HepG2 (cell line): ENCODE measurements at regions not wholly inside any gene's neighbourhood (a gene's known extent, or its start where the extent isn't known, plus 50 kb on each side); places are given as distances from the start of the nearest gene placed in this dataset.

Experiments
- ATAC-seq: fragments of 200-7000 bp; cut with Tn5 transposase; 3 replicates; pipeline ENCODE4 v1.9.1; 2020; ENCODE audit warnings: mild to moderate bottlenecking, moderate library complexity
- BruUV-seq: library from RNA; stranded (reverse); fragments of 400-500 nt; replicated peaks from 2 replicates; lab custom pipeline; 2021; lab: Mats Ljungman, UMichigan
- CTCF ChIA-PET: fragments of 300-600 bp; formaldehyde crosslinking; extraction: SDS; loops from one replicate; lab custom pipeline; 2021; ENCODE audit warnings: low total read pairs, inconsistent platforms, low intra/inter-chr PET ratio; lab: Yijun Ruan, JAX
- POLR2A ChIA-PET: fragments of 350-600 bp; sonication (Branson Sonifier 250); formaldehyde crosslinking; loops from one replicate; lab custom pipeline; 2020; ENCODE audit warnings: antibody characterized with exemption, inconsistent platforms; lab: Yijun Ruan, JAX
- DNase-seq: peaks from one replicate; pipeline ENCODE4 v3.0.0-alpha.2; 2015; ENCODE audit warnings: low spot score
- FAIRE-seq: peaks from 3 replicates; lab custom pipeline; 2011; peaks lifted over from hg19 to GRCh38; lab: Jason Lieb, UNC
- H2AFZ ChIP-seq: one replicate; pipeline ENCODE4 v1.6.1; 2011; ENCODE audit warnings: low read length, inconsistent platforms
- H3K27ac ChIP-seq: fragments of 300-600 bp; 3 replicates; pipeline ENCODE4 v1.8.0; 2011; ENCODE audit warnings: mixed run types, mild to moderate bottlenecking, mixed read lengths, low read length, inconsistent platforms; ENCODE audit not compliant: insufficient read depth; ENCODE audit errors: extremely low read length
- H3K27me3 ChIP-seq, 2 experiments: fragments of 200-600 bp in 1 of 2; 2 replicates in 1 of 2; 3 replicates in 1 of 2; pipeline versions ENCODE4 v1.6.0 to v1.8.0; 2011; ENCODE audit warnings: low read length in 2 of 2, mild to moderate bottlenecking in 2 of 2, moderate library complexity in 2 of 2, inconsistent platforms in 1 of 2; ENCODE audit not compliant: insufficient read depth in 2 of 2, control insufficient read depth in 1 of 2
- H3K36me3 ChIP-seq, 2 experiments: fragments of 200-600 bp in 1 of 2; replicated peaks in 1 of 2; 2 replicates in 1 of 2; 3 replicates in 1 of 2; pipeline versions ENCODE4 v1.5.1 to v1.8.0; 2011; ENCODE audit warnings: low read length in 2 of 2, inconsistent platforms in 1 of 2; ENCODE audit not compliant: insufficient read depth in 2 of 2, control insufficient read depth in 1 of 2
- H3K4me1 ChIP-seq: 2 replicates; pipeline ENCODE4 v1.5.1; 2012; ENCODE audit warnings: low read length, inconsistent platforms; ENCODE audit not compliant: insufficient read depth
- H3K4me2 ChIP-seq: 2 replicates; pipeline ENCODE4 v1.6.0; 2011; ENCODE audit warnings: low read depth, low read length, inconsistent platforms
- H3K4me3 ChIP-seq, 3 experiments: fragments of 200-600 bp in 1 of 3; sonication (generic), shearing (Covaris generic) in 1 of 3; replicated peaks in 1 of 3; 2 replicates each; pipeline ENCODE4 v1.5.1; 2011 to 2016; ENCODE audit warnings: low read length in 3 of 3, inconsistent platforms in 2 of 3, low read depth in 2 of 3, mild to moderate bottlenecking in 2 of 3, control low read depth in 1 of 3, mixed read lengths in 1 of 3; ENCODE audit not compliant: insufficient read depth in 1 of 3
- H3K79me2 ChIP-seq: one replicate; pipeline ENCODE4 v1.6.1; 2011; ENCODE audit warnings: low read length, inconsistent platforms; ENCODE audit not compliant: insufficient read depth
- H3K9ac ChIP-seq: 2 replicates; pipeline ENCODE4 v1.6.0; 2011; ENCODE audit warnings: mild to moderate bottlenecking, low read depth, low read length, inconsistent platforms; ENCODE audit not compliant: insufficient read depth
- H3K9me3 ChIP-seq: 2 replicates; pipeline ENCODE4 v1.5.1; 2012; ENCODE audit warnings: mild to moderate bottlenecking, low read length
- H4K20me1 ChIP-seq: 2 replicates; pipeline ENCODE4 v1.6.0; 2011; ENCODE audit warnings: inconsistent platforms, mild to moderate bottlenecking, low read length, moderate library complexity; ENCODE audit not compliant: insufficient read depth
- CENPT ChIP-seq: sonication (generic); formaldehyde crosslinking; IDR thresholded peaks from 2 replicates; pipeline ENCODE4 v1.8.0; 2022; ENCODE audit warnings: low read depth, mild to moderate bottlenecking, moderate library complexity, missing genetic modification reagents
- KAT8 ChIP-seq: IDR thresholded peaks from 2 replicates; pipeline ENCODE4 v1.6.1; 2016; ENCODE audit warnings: missing genetic modification reagents, missing compliant biosample characterization
- LCORL ChIP-seq, 2 experiments: fragments of 450-650 bp in 1 of 2; sonication (generic) in 1 of 2; formaldehyde crosslinking in 1 of 2; IDR thresholded peaks; 2 replicates each; pipeline versions ENCODE4 v1.5.0 to v1.6.1; 2017 to 2020; ENCODE audit warnings: antibody characterized with exemption in 1 of 2, missing genetic modification reagents in 1 of 2
- NKX3-1 ChIP-seq: sonication (generic); formaldehyde crosslinking; IDR thresholded peaks from 2 replicates; pipeline ENCODE4 v1.5.0; 2020; ENCODE audit warnings: missing genetic modification reagents
- RFX3 ChIP-seq: IDR thresholded peaks from 2 replicates; pipeline ENCODE4 v1.6.1; 2016; ENCODE audit warnings: missing biosample characterization, missing genetic modification reagents
- STAG1 ChIP-seq: sonication (generic); formaldehyde crosslinking; IDR thresholded peaks from 2 replicates; pipeline ENCODE4 v1.4.0; 2020; ENCODE audit warnings: missing genetic modification reagents
- WIZ ChIP-seq: sonication (generic); formaldehyde crosslinking; IDR thresholded peaks from 2 replicates; pipeline ENCODE4 v1.5.1; 2020; ENCODE audit warnings: mild to moderate bottlenecking, missing genetic modification reagents
- ZBTB7A ChIP-seq: sonication (generic); formaldehyde crosslinking; IDR thresholded peaks from 2 replicates; pipeline ENCODE4 v1.8.0; 2022; ENCODE audit warnings: mild to moderate bottlenecking, missing genetic modification reagents
- ZNF460 ChIP-seq: sonication (generic); formaldehyde crosslinking; IDR thresholded peaks from 2 replicates; pipeline ENCODE4 v1.5.1; 2020; ENCODE audit warnings: missing genetic modification reagents, mild to moderate bottlenecking, borderline replicate concordance
- ZNF552 ChIP-seq: sonication (generic); formaldehyde crosslinking; IDR thresholded peaks from 2 replicates; pipeline ENCODE4 v1.9.0; 2022; ENCODE audit warnings: missing genetic modification reagents, mild to moderate bottlenecking, borderline replicate concordance
- ZNF562 ChIP-seq: sonication (generic); formaldehyde crosslinking; IDR thresholded peaks from 2 replicates; pipeline ENCODE4 v1.8.0; 2022; ENCODE audit warnings: missing genetic modification reagents, borderline replicate concordance
- ZNF615 ChIP-seq: sonication (generic); formaldehyde crosslinking; IDR thresholded peaks from 2 replicates; pipeline ENCODE4 v1.5.0; 2020; ENCODE audit warnings: mild to moderate bottlenecking, missing genetic modification reagents, borderline replicate concordance
- ZNF652 ChIP-seq: IDR thresholded peaks from 2 replicates; pipeline ENCODE4 v1.6.1; 2016; ENCODE audit warnings: low read depth, borderline replicate concordance
- ZNF788 ChIP-seq: sonication (generic); formaldehyde crosslinking; IDR thresholded peaks from 2 replicates; pipeline ENCODE4 v1.5.0; 2020; ENCODE audit warnings: mild to moderate bottlenecking, missing genetic modification reagents, borderline replicate concordance
- WGBS: methylation state at CpG from one replicate; pipeline ENCODE4 v1.1.6; 2017; ENCODE audit warnings: low lambda C conversion rate; 5-methylcytosine and 5-hydroxymethylcytosine counted together
- in situ Hi-C: cut with HindIII; loops from 2 replicates; pipeline ENCODE4 v1.10.0; 2017; ENCODE audit warnings: low pct_unique_long_range_greater_than_20kb; ENCODE audit not compliant: extremely low pct_ligation_motif_present
- intact Hi-C: fragments of 100-400 bp; cut with micrococcal nuclease; formaldehyde crosslinking; loops from one replicate; pipeline ENCODE4 v1.10.0; 2022; ENCODE audit not compliant: unreplicated experiment
- TF ChIP-seq, protein P1 (sequence below): sonication (generic); formaldehyde crosslinking; IDR thresholded peaks from 2 replicates; pipeline ENCODE4 v1.8.0; 2022; ENCODE audit warnings: mild to moderate bottlenecking, missing genetic modification reagents, moderate library complexity
- TF ChIP-seq, protein P2 (sequence below): sonication (generic); formaldehyde crosslinking; IDR thresholded peaks from 2 replicates; pipeline ENCODE4 v1.5.0; 2020; ENCODE audit warnings: missing genetic modification reagents
- TF ChIP-seq, protein P3 (sequence below): sonication (generic); formaldehyde crosslinking; IDR thresholded peaks from 2 replicates; pipeline ENCODE4 v1.4.0; 2020; ENCODE audit warnings: missing genetic modification reagents, borderline replicate concordance

- POLR2A ChIA-PET, result no interaction called here
- FAIRE-seq, result no peak
Observed at GRCh38 chr13:73521985-73522524, 463.2 kb downstream of the KLF5 start.

GRCh38 chr13:73521290-73521624, 462.5 kb downstream of the KLF5 start:
- H3K36me3 ChIP-seq, result no peaks in the 10 kb centered on the region
- H3K4me1 ChIP-seq, result no peaks in the 10 kb centered on the region
- no peaks in the 10 kb centered on the region for H4K20me1 ChIP-seq
- no peak overlapping the region for H2AFZ ChIP-seq
- in situ Hi-C loops, result no loop called here
- no peak for FAIRE-seq
- H3K79me2 ChIP-seq, result no peaks in the 10 kb centered on the region
- no peaks in the 10 kb centered on the region for H3K27me3 ChIP-seq
- CTCF ChIA-PET, result no interaction called here
- WGBS, result 0% methylated on average over 2 of the region's 2 CpGs
- H3K9me3 ChIP-seq, result no peaks in the 10 kb centered on the region
- no peak for ATAC-seq
- intact Hi-C loops, result no loop called here
- H3K9ac ChIP-seq, result no peak overlapping the region
- no peak overlapping the region for H3K4me3 ChIP-seq
- no peak overlapping the region for H3K4me2 ChIP-seq
- H3K27ac ChIP-seq, result no peak overlapping the region
- DNase-seq, result no peak
- BruUV-seq, result no TSS peak
- POLR2A ChIA-PET, result no interaction called here
- TF ChIP-seq ZNF552 (no peak), ZNF562 (CRISPR knock-in tag) (no peak), NKX3-1 (CRISPR knock-in tag) (no peak), ZNF652 (no peak), KAT8 (CRISPR knock-in tag) (no peak), CENPT (no peak), RFX3 (CRISPR knock-in tag) (no peak), STAG1 (no peak), ZNF460 (no peak), ZNF615 (no peak)
- TF ChIP-seq, protein P1, sequence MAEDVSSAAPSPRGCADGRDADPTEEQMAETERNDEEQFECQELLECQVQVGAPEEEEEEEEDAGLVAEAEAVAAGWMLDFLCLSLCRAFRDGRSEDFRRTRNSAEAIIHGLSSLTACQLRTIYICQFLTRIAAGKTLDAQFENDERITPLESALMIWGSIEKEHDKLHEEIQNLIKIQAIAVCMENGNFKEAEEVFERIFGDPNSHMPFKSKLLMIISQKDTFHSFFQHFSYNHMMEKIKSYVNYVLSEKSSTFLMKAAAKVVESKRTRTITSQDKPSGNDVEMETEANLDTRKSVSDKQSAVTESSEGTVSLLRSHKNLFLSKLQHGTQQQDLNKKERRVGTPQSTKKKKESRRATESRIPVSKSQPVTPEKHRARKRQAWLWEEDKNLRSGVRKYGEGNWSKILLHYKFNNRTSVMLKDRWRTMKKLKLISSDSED (CRISPR knock-in tag), result no peak
- TF ChIP-seq, protein P2, sequence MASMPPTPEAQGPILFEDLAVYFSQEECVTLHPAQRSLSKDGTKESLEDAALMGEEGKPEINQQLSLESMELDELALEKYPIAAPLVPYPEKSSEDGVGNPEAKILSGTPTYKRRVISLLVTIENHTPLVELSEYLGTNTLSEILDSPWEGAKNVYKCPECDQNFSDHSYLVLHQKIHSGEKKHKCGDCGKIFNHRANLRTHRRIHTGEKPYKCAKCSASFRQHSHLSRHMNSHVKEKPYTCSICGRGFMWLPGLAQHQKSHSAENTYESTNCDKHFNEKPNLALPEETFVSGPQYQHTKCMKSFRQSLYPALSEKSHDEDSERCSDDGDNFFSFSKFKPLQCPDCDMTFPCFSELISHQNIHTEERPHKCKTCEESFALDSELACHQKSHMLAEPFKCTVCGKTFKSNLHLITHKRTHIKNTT, result no peak
- TF ChIP-seq, protein P3, sequence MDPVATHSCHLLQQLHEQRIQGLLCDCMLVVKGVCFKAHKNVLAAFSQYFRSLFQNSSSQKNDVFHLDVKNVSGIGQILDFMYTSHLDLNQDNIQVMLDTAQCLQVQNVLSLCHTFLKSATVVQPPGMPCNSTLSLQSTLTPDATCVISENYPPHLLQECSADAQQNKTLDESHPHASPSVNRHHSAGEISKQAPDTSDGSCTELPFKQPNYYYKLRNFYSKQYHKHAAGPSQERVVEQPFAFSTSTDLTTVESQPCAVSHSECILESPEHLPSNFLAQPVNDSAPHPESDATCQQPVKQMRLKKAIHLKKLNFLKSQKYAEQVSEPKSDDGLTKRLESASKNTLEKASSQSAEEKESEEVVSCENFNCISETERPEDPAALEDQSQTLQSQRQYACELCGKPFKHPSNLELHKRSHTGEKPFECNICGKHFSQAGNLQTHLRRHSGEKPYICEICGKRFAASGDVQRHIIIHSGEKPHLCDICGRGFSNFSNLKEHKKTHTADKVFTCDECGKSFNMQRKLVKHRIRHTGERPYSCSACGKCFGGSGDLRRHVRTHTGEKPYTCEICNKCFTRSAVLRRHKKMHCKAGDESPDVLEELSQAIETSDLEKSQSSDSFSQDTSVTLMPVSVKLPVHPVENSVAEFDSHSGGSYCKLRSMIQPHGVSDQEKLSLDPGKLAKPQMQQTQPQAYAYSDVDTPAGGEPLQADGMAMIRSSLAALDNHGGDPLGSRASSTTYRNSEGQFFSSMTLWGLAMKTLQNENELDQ (CRISPR knock-in tag), result no peak

More at GRCh38 chr13:73521985-73522524, 463.2 kb downstream of the KLF5 start:
- Histone ChIP-seq H3K27me3 (no peaks in the 10 kb centered on the region), H2AFZ (no peak overlapping the region), H3K36me3 (no peaks in the 10 kb centered on the region), H3K27ac (no peak overlapping the region), H3K4me3 (no peak overlapping the region), H3K4me2 (no peak overlapping the region), H4K20me1 (no peaks in the 10 kb centered on the region)
- CTCF ChIA-PET, result no interaction called here
- no TSS peak for BruUV-seq
- TF ChIP-seq WIZ (CRISPR knock-in tag) (no peak), ZNF788 (no peak), LCORL (IDR thresholded peaks at IDR 0.05) (no peak), LCORL (CRISPR knock-in tag; IDR thresholded peaks at IDR 0.05) (no peak), ZBTB7A (CRISPR knock-in tag) (no peak)
- TF ChIP-seq, all 625 proteins: peak for 0
- H3K9me3 ChIP-seq, result no peaks in the 10 kb centered on the region
- no peak overlapping the region for H3K9ac ChIP-seq
- H3K79me2 ChIP-seq, result no peaks in the 10 kb centered on the region
- no peaks in the 10 kb centered on the region for H3K4me1 ChIP-seq
- DNase-seq (no peak), ATAC-seq (no peak)
- 26% methylated on average over 4 of the region's 4 CpGs for WGBS
- intact Hi-C loops (no loop called here), in situ Hi-C loops (no loop called here)
